ENCODE measurements at regions not wholly inside any gene's neighbourhood (a gene's known extent, or its start where the extent isn't known, plus 50 kb on each side); places are given as distances from the start of the nearest gene placed in this dataset.
"Not testable (repeated sequence)": the region's sequence is repeated elsewhere in the genome, so short reads cannot be mapped to it uniquely, and the experiment has no call there.

DNA sequence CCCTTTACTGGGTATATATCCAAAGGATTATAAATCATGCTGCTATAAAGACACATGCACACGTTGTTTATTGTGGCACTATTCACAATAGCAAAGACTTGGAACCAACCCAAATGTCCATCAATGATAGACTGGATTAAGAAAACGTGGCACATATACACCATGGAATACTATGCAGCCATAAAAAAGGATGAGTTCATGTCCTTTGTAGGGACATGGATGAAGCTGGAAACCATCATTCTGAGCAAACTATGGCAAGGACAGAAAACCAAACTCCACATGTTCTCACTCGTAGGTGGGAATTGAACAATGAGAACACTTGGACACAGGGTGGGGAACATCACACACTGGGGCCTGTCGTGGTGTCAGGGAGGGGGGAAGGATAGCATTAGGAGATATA, 59.2 kb downstream of the CXorf49B start:
- DNase-seq (ENCODE audit: low read depth) = not testable (repeated sequence)

- DNase-seq (ENCODE audit: low read depth) = no peak
Measured at GRCh38 chrX:71823391-71824057, 60.4 kb downstream of the CXorf49B start.

GRCh38 chrX:71828086-71828485, 64.9 kb downstream of the CXorf49B start:
- no peak for DNase-seq (ENCODE audit: low read depth)

DNA sequence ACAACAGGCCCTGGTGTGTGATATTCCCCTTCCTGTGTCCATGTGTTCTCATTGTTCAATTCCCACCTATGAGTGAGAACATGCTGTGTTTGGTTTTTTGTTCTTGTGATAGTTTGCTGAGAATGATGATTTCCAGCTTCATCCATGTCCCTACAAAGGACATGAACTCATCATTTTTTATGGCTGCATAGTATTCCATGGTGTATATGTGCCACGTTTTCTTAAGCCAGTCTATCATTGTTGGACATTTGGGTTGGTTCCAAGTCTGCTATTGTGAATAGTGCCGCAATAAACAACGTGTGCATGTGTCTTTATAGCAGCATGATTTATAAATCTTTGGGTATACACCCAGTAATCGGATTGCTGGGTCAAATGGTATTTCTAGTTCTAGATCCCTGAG, 72.6 kb upstream of the NHSL2 start:
- DNase-seq (ENCODE audit: low read depth) = not testable (repeated sequence)

GRCh38 chrX:71846429-71846828, 64.2 kb upstream of the NHSL2 start:
- no peak for DNase-seq (ENCODE audit: low read depth)

- no peak for DNase-seq (ENCODE audit: low read depth)
Measured at GRCh38 chrX:71852182-71852581, 58.5 kb upstream of the NHSL2 start.

- peak; percentile 7 for DNase-seq (ENCODE audit: low read depth)
Measured at GRCh38 chrX:71859637-71860036, 51.0 kb upstream of the NHSL2 start.

Data from activated gamma-delta T cell treated with anti-CD3 and anti-CD28 coated beads, Interleukin-2, amount 50 U/mL, for 16 hours (primary cell).